HepG2 (cell line): ENCODE measurements at regions not wholly inside any gene's neighbourhood (a gene's known extent, or its start where the extent isn't known, plus 50 kb on each side); places are given as distances from the start of the nearest gene placed in this dataset.

Source experiments
- ATAC-seq: fragments of 200-7000 bp; cut with Tn5 transposase; 3 replicates; pipeline ENCODE4 v1.9.1; 2020; ENCODE audit warnings: mild to moderate bottlenecking, moderate library complexity
- BruUV-seq: library from RNA; stranded (reverse); fragments of 400-500 nt; replicated peaks from 2 replicates; lab custom pipeline; 2021; lab: Mats Ljungman, UMichigan
- CTCF ChIA-PET: fragments of 300-600 bp; formaldehyde crosslinking; extraction: SDS; loops from one replicate; lab custom pipeline; 2021; ENCODE audit warnings: low total read pairs, inconsistent platforms, low intra/inter-chr PET ratio; lab: Yijun Ruan, JAX
- POLR2A ChIA-PET: fragments of 350-600 bp; sonication (Branson Sonifier 250); formaldehyde crosslinking; loops from one replicate; lab custom pipeline; 2020; ENCODE audit warnings: antibody characterized with exemption, inconsistent platforms; lab: Yijun Ruan, JAX
- DNase-seq: peaks from one replicate; pipeline ENCODE4 v3.0.0-alpha.2; 2015; ENCODE audit warnings: low spot score
- FAIRE-seq: peaks from 3 replicates; lab custom pipeline; 2011; peaks lifted over from hg19 to GRCh38; lab: Jason Lieb, UNC
- H2AFZ ChIP-seq: one replicate; pipeline ENCODE4 v1.6.1; 2011; ENCODE audit warnings: low read length, inconsistent platforms
- H3K27ac ChIP-seq: fragments of 300-600 bp; 3 replicates; pipeline ENCODE4 v1.8.0; 2011; ENCODE audit warnings: mixed run types, mild to moderate bottlenecking, mixed read lengths, low read length, inconsistent platforms; ENCODE audit not compliant: insufficient read depth; ENCODE audit errors: extremely low read length
- H3K27me3 ChIP-seq, 2 experiments: fragments of 200-600 bp in 1 of 2; 2 replicates in 1 of 2; 3 replicates in 1 of 2; pipeline versions ENCODE4 v1.6.0 to v1.8.0; 2011; ENCODE audit warnings: low read length in 2 of 2, mild to moderate bottlenecking in 2 of 2, moderate library complexity in 2 of 2, inconsistent platforms in 1 of 2; ENCODE audit not compliant: insufficient read depth in 2 of 2, control insufficient read depth in 1 of 2
- H3K36me3 ChIP-seq, 2 experiments: fragments of 200-600 bp in 1 of 2; replicated peaks in 1 of 2; 2 replicates in 1 of 2; 3 replicates in 1 of 2; pipeline versions ENCODE4 v1.5.1 to v1.8.0; 2011; ENCODE audit warnings: low read length in 2 of 2, inconsistent platforms in 1 of 2; ENCODE audit not compliant: insufficient read depth in 2 of 2, control insufficient read depth in 1 of 2
- H3K4me1 ChIP-seq: 2 replicates; pipeline ENCODE4 v1.5.1; 2012; ENCODE audit warnings: low read length, inconsistent platforms; ENCODE audit not compliant: insufficient read depth
- H3K4me2 ChIP-seq: 2 replicates; pipeline ENCODE4 v1.6.0; 2011; ENCODE audit warnings: low read depth, low read length, inconsistent platforms
- H3K4me3 ChIP-seq, 3 experiments: fragments of 200-600 bp in 1 of 3; sonication (generic), shearing (Covaris generic) in 1 of 3; replicated peaks in 1 of 3; 2 replicates each; pipeline ENCODE4 v1.5.1; 2011 to 2016; ENCODE audit warnings: low read length in 3 of 3, inconsistent platforms in 2 of 3, low read depth in 2 of 3, mild to moderate bottlenecking in 2 of 3, control low read depth in 1 of 3, mixed read lengths in 1 of 3; ENCODE audit not compliant: insufficient read depth in 1 of 3
- H3K79me2 ChIP-seq: one replicate; pipeline ENCODE4 v1.6.1; 2011; ENCODE audit warnings: low read length, inconsistent platforms; ENCODE audit not compliant: insufficient read depth
- H3K9ac ChIP-seq: 2 replicates; pipeline ENCODE4 v1.6.0; 2011; ENCODE audit warnings: mild to moderate bottlenecking, low read depth, low read length, inconsistent platforms; ENCODE audit not compliant: insufficient read depth
- H3K9me3 ChIP-seq: 2 replicates; pipeline ENCODE4 v1.5.1; 2012; ENCODE audit warnings: mild to moderate bottlenecking, low read length
- H4K20me1 ChIP-seq: 2 replicates; pipeline ENCODE4 v1.6.0; 2011; ENCODE audit warnings: inconsistent platforms, mild to moderate bottlenecking, low read length, moderate library complexity; ENCODE audit not compliant: insufficient read depth
- ATF3 ChIP-seq: sonication (generic); formaldehyde crosslinking; IDR thresholded peaks from 2 replicates; pipeline ENCODE4 v1.4.0; 2020; ENCODE audit warnings: missing genetic modification reagents
- SAFB2 ChIP-seq: sonication (generic); formaldehyde crosslinking; IDR thresholded peaks from 2 replicates; pipeline ENCODE4 v1.5.1; 2020; ENCODE audit warnings: missing genetic modification reagents, low read depth, mild to moderate bottlenecking, borderline replicate concordance
- THAP9 ChIP-seq: sonication (generic); formaldehyde crosslinking; IDR thresholded peaks from 2 replicates; pipeline ENCODE4; 2020; ENCODE audit warnings: missing genetic modification reagents, mild to moderate bottlenecking, borderline replicate concordance
- ZBTB7B ChIP-seq: sonication (generic); formaldehyde crosslinking; IDR thresholded peaks from 2 replicates; pipeline ENCODE4 v1.4.0; 2020; ENCODE audit warnings: missing genetic modification reagents
- ZNF276 ChIP-seq: sonication (generic); formaldehyde crosslinking; IDR thresholded peaks from 2 replicates; pipeline ENCODE4 v1.4.0; 2020; ENCODE audit warnings: mild to moderate bottlenecking, low read depth, missing genetic modification reagents
- WGBS: methylation state at CpG from one replicate; pipeline ENCODE4 v1.1.6; 2017; ENCODE audit warnings: low lambda C conversion rate; 5-methylcytosine and 5-hydroxymethylcytosine counted together
- in situ Hi-C: cut with HindIII; loops from 2 replicates; pipeline ENCODE4 v1.10.0; 2017; ENCODE audit warnings: low pct_unique_long_range_greater_than_20kb; ENCODE audit not compliant: extremely low pct_ligation_motif_present
- intact Hi-C: fragments of 100-400 bp; cut with micrococcal nuclease; formaldehyde crosslinking; loops from one replicate; pipeline ENCODE4 v1.10.0; 2022; ENCODE audit not compliant: unreplicated experiment

- WGBS: 25% methylated on average over 6 of the region's 6 CpGs
- DNase-seq: no peak
- no peak overlapping the region for H3K9ac ChIP-seq
- intact Hi-C loops: no loop called here
- H3K36me3 ChIP-seq: no peaks in the 10 kb centered on the region
- H3K4me2 ChIP-seq: no peak overlapping the region
- H3K27ac ChIP-seq: no peak overlapping the region
- H3K4me1 ChIP-seq: no peaks in the 10 kb centered on the region
- no peak for TF ChIP-seq SAFB2
- TF ChIP-seq THAP9 (CRISPR knock-in tag): no peak
- no peak for TF ChIP-seq ZNF276 (CRISPR knock-in tag)
- TF ChIP-seq ATF3 (CRISPR knock-in tag): no peak
- no peak for TF ChIP-seq ZBTB7B
- ATAC-seq: no peak
- FAIRE-seq: no peak
- in situ Hi-C loops: no loop called here
- no peaks in the 10 kb centered on the region for H4K20me1 ChIP-seq
- H3K27me3 ChIP-seq: peaks cover 0 to 6% of the 10 kb centered on the region in 2 experiments; a peak in 2 of 5 replicates
- H3K4me3 ChIP-seq: no peak overlapping the region
- BruUV-seq: no TSS peak
- no peaks in the 10 kb centered on the region for H3K79me2 ChIP-seq
- H2AFZ ChIP-seq: no peak overlapping the region
- POLR2A ChIA-PET: no interaction called here
- CTCF ChIA-PET: no interaction called here
- H3K9me3 ChIP-seq: no peaks in the 10 kb centered on the region
Observed at GRCh38 chr10:120039826-120040225, 147.3 kb downstream of the SEC23IP start.
